OCI-M2 (cell line): ENCODE measurements at regions not wholly inside any gene's neighbourhood (a gene's known extent, or its start where the extent isn't known, plus 50 kb on each side); places are given as distances from the start of the nearest gene placed in this dataset.

Experiments
- DNase-seq: peaks from one replicate; lab custom pipeline; 2025; ENCODE audit not compliant: unreplicated experiment; lab: John Stamatoyannopoulos, UW

GRCh38 chr18:78579854-78580577 is 399.6 kb upstream of the SALL3 start:
- DNase-seq, result no peak

DNA sequence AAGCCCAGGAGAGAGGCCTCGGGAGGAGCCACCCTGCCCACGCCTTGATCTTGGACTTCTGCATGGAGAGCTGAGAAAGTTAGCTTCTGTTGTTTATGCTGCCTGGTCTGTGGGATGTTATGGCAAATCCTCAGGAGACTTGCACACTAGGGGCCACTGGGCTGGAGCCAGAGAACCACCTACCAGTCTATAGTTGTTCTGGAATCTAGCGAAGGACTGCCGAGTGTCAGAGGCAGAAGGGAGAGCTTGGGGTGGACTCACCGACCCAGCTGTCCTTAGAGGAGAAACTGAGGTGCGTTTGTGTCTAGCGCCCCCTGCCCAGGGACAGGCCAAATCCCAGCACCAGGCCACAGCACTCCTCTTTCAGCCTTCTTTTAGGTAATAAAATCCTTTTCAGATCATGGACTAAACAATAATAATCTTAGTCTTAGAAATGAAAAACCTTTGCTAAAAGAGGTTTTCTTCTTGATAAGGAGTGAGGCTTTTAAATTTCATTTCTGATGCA is 398.7 kb upstream of the SALL3 start:
- no peak for DNase-seq

- no peak for DNase-seq
Observed at GRCh38 chr18:78582181-78582709, 397.4 kb upstream of the SALL3 start.

DNA sequence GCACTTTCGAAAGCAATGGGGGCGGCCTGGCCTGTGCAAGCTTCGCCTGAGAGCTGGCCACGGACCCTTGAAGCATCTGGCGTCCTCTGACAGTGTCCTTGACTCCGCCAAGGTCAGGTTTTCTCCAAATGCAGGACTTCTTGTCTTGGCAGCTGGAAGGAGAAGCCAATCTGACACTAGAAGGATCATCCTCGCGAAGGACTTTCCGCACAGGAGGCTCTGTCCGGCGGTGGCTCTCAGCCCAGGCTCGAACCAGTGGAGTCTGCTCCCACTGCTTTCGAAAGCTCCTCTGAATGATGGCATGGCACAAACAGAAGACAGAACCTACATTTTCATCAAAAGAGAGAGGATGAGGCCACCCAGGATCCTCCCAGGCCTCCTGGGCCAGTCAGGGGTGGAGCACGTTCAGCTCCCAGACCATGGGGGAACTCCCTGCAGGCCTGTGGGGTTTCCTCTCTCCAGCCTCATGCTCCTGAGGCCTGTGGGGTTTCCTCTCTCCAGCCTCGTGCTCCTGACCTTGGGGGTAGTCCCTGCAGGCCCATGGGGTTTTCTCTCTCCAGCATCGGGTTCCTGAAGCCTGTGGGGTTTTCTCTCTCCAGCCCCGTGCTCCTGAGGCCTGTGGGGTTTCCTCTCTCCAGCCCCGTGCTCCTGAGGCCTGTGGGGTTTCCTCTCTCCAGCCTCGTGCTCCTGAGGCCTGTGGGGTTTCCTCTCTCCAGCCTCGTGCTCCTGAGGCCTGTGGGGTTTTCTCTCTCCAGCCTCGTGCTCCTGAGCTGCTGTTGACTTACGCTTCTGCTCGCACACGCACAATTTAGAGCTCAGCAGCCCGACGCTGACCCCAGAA is 396.5 kb upstream of the SALL3 start:
- DNase-seq, result no peak

DNA sequence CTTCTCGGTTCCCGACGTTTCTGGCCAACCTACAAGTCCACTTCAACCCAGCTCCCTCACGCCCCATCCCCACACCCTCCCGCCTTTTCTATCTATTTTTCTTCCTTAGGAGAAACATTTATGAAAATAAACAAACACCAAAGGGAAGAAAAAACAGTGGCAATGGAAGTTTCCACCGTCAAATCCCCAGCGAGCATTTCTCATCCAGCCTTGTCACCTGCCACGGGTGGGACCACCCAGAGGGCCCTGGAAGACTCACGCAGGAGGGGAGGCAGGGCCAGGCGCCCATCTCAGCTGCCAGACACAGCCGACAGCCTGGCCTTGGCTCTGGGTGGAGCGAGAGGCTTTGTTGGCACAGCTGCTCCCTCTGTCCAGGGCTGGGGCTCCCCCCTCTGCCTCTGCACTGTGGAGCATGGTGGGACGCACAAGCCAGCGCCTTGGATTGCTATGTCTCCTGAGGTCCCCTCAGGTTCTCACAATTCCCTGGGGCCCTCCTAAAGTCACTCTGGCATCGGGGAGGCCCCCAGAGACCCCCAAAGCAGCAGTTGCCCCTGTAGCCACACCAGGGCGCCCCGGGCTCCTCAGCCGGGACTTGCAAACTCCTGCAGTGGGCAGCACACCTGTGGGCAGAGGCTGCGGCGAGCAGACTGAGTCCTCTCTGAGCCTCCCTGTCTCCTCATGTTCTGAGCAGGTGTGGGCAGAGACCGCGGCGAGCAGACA is 395.7 kb upstream of the SALL3 start:
- no peak for DNase-seq

GRCh38 chr18:78584459-78585022 is 395.1 kb upstream of the SALL3 start:
- DNase-seq, result no peak

- no peak for DNase-seq
Observed at GRCh38 chr18:78586586-78586985, 393.0 kb upstream of the SALL3 start.

DNA sequence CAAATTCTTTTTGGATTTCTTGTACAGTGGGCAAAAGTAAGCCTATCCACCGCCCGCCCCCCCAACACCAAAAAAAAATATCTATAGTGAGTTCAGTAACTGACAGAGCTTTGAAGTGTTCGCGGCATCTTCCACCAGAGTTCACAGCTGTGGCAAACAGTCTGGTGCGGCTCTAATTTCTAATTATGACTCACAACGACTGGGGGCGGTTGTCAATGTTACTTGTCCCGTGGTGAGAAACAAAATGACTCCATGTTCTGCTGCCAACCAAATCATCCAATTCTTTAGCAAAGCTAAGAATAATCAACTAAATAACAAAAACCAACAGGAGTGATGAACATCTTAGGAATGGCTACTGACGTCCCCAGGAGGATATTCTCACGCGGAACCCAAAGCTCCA is 392.5 kb upstream of the SALL3 start:
- DNase-seq, result no peak

- DNase-seq, result no peak
Observed at GRCh38 chr18:78587626-78588600, 391.7 kb upstream of the SALL3 start.

DNA sequence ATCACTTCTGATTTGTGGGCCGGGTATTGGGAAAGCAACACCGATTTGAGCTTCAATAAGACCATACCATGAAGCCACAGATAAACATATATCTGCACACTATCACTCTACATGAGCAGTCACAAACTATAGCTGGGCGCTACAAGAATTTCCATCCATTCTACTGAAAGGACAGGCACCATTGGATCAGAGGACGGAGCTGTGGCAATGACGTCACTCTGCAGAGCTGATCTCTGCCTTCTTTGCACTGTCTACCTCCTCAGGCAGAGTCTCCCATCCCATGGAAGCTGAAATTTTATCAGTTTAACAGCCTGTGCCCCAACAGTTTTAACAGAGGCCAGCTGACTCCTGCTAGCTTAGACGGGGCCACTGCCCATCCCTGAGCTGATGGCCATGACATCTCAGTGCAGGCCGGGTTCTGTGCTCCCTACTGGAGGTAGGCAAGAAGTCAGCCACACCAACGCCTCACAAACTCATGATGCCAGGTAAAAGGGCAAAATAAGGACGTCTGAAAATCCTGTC is 389.6 kb upstream of the SALL3 start:
- no peak for DNase-seq

DNA sequence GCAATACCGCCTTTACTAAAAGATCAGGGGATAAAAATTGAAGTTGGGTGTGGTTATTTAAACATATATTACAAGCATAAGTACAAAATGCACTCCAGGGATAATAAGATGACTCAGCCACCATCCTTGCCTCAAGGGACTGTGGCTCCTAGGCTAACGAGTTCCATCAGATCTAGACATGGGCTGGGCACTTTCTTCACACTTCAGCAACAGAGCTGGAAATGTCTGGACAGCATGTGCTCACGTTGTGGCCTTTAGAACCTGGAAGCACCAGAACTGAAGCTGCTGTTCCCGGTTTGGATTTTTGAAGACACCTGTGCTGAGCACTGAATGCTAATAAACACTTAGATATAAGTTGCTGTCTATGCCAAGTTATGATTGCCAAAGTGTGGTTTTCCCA is 384.2 kb upstream of the SALL3 start:
- DNase-seq, result no peak

DNA sequence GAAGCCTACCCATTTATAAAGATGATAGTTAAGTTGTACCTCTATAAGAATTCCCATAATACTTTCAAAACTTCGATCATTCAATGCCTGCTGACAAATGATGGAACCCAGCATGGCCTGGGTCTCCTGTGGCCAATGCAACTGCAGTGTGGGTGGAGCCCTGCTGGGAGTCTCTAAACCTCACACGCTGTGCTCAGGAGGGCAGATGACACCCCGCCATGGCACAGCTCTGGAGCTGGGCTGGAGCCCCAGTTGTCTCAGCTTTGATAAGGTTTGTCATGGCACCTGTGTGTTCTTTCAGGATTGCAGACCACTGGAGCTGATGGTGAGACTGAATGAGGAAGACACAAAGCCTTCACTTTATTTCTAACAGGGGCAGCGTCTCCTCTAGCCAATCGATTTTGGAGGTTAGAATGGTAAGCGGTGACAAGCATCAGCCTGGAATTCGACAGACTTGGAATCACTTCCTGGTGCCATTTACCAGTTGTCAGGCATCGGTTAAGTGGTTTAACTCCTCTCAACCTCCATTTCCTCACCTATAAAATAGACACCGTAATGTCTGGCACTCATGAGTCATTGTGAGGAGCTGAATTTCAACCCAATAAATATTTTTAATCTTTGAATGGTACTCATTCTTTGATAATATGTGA is 383.6 kb upstream of the SALL3 start:
- no peak for DNase-seq

GRCh38 chr18:78596794-78597345 is 382.7 kb upstream of the SALL3 start:
- no peak for DNase-seq

DNA sequence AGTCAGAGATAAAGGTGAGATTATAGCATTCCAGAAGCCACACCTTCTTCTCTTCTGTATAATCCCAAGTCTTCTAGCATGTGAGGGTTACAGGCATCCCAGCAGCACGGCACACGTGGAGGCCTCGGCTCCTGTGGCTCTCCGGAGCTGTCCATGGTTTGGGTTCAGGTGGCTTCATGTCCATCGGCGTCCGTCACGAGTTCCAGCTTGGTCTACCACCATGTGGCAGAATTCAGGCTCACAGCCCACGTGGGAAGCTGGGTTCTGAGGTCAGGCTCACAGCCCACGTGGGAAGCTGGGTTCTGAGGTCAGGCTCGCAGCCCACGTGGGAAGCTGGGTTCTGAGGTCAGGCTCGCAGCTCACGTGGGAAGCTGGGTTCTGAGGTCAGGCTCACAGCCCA is 378.3 kb upstream of the SALL3 start:
- no peak for DNase-seq

GRCh38 chr18:78601923-78602322 is 377.7 kb upstream of the SALL3 start:
- DNase-seq, result no peak

GRCh38 chr18:78602430-78602829 is 377.2 kb upstream of the SALL3 start:
- no peak for DNase-seq

DNA sequence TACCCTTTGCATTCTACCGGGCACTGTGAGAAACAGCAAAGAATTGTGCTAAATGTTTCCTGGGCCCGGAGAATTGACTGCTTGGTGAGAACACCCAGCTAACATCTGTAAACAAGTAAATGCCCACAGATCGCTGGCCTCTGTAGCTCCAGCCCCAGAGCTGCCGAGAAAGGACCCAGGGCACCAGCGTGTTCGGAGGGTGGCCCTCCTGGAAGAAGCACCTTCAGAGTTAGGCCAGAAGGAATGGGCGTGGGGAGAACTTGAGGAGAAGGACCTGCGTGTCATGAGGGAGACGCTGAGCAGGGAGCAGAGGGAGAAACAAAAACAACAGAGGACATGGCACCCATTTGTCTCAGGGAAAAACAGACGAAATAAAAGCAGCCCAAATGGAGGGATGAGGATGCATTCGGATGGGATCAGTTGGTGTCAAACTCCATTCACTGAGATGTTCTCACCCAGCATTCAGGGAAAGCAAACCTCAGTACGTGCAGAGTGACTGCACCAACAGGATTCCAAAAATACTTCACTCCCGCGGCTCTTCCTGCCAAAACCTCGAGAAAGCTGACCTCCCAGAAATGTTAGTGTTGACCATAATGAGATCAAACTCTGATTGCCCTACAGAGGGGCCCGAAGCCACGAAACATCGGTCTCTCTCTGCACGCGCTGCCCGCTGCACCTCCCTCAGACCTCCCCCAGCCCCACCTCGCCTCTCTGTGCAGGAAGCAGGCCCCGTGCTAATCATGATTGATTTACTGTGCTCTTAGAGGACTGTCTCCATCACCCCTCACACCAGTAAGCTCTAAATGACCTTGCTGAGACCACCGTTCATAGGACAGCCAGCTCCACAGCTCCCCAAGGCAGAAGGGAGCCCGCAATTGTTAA is 376.3 kb upstream of the SALL3 start:
- no peak for DNase-seq

- no peak for DNase-seq
Observed at GRCh38 chr18:78605255-78605654, 374.4 kb upstream of the SALL3 start.
